Adrenal gland (tissue), 9 donors: ENCODE measurements at regions not wholly inside any gene's neighbourhood (a gene's known extent, or its start where the extent isn't known, plus 50 kb on each side); places are given as distances from the start of the nearest gene placed in this dataset.

Experiments used
- DNase-seq, 7 donors: peaks; one replicate each; pipeline ENCODE4 v3.0.0-alpha.2; 2019 to 2020
- H3K27ac ChIP-seq, 5 donors: fragments of 200-600 bp; sonication (generic) in 4 of 5; 1 replicate in 3 of 5; 2 replicates in 2 of 5; pipeline versions ENCODE4 v1.5.1 to v1.8.0; 2016 to 2020; ENCODE audit warnings: mild to moderate bottlenecking in 1 of 5
- H3K27me3 ChIP-seq: fragments of 200-600 bp; 2 replicates; pipeline ENCODE4 v1.8.0; 2021
- H3K36me3 ChIP-seq, 2 donors: fragments of 200-600 bp; replicated peaks in 1 of 2; 1 replicate in 1 of 2; 2 replicates in 1 of 2; pipeline versions ENCODE4 v1.5.1 to v1.8.0; 2018 to 2022
- H3K4me1 ChIP-seq, 2 donors: fragments of 200-600 bp; replicated peaks in 1 of 2; 1 replicate in 1 of 2; 2 replicates in 1 of 2; pipeline versions ENCODE4 v1.5.1 to v1.8.0; 2018 to 2021
- H3K4me3 ChIP-seq, 4 donors: fragments of 200-600 bp; sonication (generic) in 3 of 4; one replicate each; pipeline ENCODE4 v1.5.1; 2016 to 2018
- H3K9me3 ChIP-seq, 3 donors: fragments of 200-600 bp; sonication (generic) in 1 of 3; replicated peaks in 1 of 3; 1 replicate in 2 of 3; 2 replicates in 1 of 3; pipeline versions ENCODE4 v1.5.1 to v1.8.0; 2016 to 2021
- POLR2A ChIP-seq, 2 donors: fragments of 450-650 bp; IDR thresholded peaks; one replicate each; pipeline ENCODE4 v1.6.1; 2017; ENCODE audit warnings: antibody characterized with exemption in 2 of 2, mild to moderate bottlenecking in 2 of 2, moderate library complexity in 1 of 2
- WGBS, 4 donors: extraction: QIAGEN DNeasy Blood & Tissue Kit in 2 of 4; methylation state at CpG; one replicate each; pipeline versions ENCODE4 v1.1.5 to v1.1.7; 2013 to 2017; 5-methylcytosine and 5-hydroxymethylcytosine counted together
- intact Hi-C, 2 donors: fragments of 100-400 bp; cut with DNase I; formaldehyde crosslinking; loops; one replicate each; pipeline versions ENCODE4 v1.14.1 to v1.15.0; 2022 to 2023
- TF ChIP-seq, protein P1 (sequence below), 6 experiments: fragments of 450-650 bp in 4 of 6; fragments of 200-600 bp in 2 of 6; sonication (generic) in 1 of 6; IDR thresholded peaks; 1 replicate in 5 of 6; 2 replicates in 1 of 6; pipeline versions ENCODE4 v1.5.1 to v1.8.0; 2016 to 2021; ENCODE audit warnings: antibody characterized with exemption in 6 of 6, mild to moderate bottlenecking in 2 of 6, moderate library complexity in 1 of 6
- donor health status: healthy with polysubstance abuse.
- donor health status: Bipolar disorder and iron deficiency.
- donor health status: DM: yes; HTN: yes; CAD: no.
- donor health status: DM: no; HTN: no; CAD: no.
- donor health status: DM: no; HTN: no; CAD: no.

DNA sequence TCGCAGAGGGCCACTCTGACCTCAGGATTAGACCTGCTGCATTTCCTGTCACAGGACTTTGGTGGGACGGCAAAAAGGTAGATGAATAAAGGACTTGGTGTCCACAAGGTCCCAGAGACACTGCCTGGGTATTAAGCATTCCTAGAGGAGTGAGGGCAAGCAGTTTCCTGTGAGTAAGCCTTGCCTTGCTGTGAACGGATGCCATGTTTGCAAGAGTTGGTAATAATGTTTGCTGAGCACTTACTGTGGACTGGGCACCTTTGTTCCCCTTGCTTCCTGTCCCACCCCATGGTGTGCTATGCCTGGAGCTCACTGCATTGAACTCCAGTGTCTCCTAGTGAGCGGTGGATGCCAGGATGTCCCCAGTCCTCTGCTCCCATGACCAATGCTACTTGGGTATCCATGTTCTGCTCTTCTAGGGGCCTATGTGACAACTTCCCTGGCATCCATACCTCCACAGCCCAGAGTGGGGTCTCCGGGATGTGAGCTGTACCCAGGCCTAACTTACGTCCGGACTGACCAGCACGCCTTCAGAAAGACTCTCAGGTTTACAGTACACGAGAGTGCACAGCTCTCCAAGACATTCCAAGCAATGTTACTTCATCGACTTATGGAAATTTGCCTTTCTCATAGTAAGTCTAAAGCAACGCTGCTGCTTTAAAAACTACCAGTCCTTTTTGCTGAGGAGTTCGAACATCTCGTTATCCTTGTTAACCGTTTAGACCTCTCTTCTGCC lies 95.5 kb upstream of the MSX1 start:
- TF ChIP-seq, protein P1, sequence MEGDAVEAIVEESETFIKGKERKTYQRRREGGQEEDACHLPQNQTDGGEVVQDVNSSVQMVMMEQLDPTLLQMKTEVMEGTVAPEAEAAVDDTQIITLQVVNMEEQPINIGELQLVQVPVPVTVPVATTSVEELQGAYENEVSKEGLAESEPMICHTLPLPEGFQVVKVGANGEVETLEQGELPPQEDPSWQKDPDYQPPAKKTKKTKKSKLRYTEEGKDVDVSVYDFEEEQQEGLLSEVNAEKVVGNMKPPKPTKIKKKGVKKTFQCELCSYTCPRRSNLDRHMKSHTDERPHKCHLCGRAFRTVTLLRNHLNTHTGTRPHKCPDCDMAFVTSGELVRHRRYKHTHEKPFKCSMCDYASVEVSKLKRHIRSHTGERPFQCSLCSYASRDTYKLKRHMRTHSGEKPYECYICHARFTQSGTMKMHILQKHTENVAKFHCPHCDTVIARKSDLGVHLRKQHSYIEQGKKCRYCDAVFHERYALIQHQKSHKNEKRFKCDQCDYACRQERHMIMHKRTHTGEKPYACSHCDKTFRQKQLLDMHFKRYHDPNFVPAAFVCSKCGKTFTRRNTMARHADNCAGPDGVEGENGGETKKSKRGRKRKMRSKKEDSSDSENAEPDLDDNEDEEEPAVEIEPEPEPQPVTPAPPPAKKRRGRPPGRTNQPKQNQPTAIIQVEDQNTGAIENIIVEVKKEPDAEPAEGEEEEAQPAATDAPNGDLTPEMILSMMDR (IDR thresholded peaks at IDR 0.05), result no peak
- no peak for TF ChIP-seq POLR2A (IDR thresholded peaks at IDR 0.05)
- intact Hi-C loops, result no loop called here
- DNase-seq, result no peak
- WGBS, 4 donors, result 75 to 83% (median 80%) methylated on average over 11 to 14 of the region's 14 CpGs
- H3K4me1 ChIP-seq, result no peaks in the 10 kb centered on the region
- H3K36me3 ChIP-seq, result no peaks in the 10 kb centered on the region
- no peaks in the 10 kb centered on the region for H3K9me3 ChIP-seq
- no peak overlapping the region for H3K4me3 ChIP-seq
- no peak overlapping the region for H3K27ac ChIP-seq
- H3K27me3 ChIP-seq, result no peaks in the 10 kb centered on the region

DNA sequence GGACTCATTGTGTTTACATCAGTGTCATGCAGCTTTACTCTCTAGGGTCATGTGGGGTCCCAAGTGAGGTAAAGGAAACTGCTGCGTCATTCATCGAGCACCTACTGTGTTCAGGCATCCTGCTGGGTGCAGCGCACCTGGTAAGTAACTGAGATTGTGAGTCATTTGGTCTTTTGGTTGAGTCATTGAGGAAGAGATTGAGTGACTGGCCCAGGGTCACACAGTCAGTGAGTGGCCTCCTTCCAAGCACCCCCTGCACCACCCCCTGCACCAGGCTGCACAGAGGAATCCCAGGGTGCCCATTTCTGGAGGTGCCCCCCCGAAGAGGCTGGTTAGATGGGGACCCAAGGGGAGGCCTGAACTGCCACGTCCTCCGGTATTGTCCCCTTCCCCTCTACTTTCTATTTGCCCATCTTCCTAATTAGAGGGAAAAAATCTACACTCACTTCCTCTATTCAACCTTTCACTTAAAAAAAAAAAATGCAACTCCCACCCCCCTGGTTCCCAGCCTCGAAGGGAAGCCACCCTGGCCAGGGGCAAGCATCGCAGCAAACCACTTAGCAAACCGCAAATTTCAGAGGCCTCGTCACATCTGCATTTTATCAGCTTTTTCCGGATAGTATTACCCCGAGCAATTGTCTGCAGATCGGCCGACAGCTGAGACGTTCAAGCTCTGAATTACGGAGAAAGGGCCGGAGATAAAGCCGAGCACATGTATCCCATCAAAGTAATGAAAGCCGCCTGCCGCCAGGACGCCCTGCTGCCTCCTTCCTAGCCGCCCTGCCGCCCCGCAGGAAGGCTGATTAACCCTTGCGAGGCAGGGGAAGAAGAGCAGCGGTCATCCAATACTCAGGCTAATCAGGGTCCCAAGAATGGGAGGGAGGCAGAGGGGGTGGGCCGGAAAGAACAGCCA lies 96.3 kb upstream of the MSX1 start:
- DNase-seq, result no peak
- no peaks in the 10 kb centered on the region for H3K9me3 ChIP-seq
- no peak overlapping the region for H3K4me3 ChIP-seq
- 37 to 55% (median 49%) methylated on average over 24 to 27 of the region's 27 CpGs for WGBS, 4 donors
- no peaks in the 10 kb centered on the region for H3K4me1 ChIP-seq
- TF ChIP-seq, protein P1 (IDR thresholded peaks at IDR 0.05), result no peak
- TF ChIP-seq POLR2A (IDR thresholded peaks at IDR 0.05), result no peak
- intact Hi-C loops, result no loop called here
- H3K27me3 ChIP-seq, result no peaks in the 10 kb centered on the region
- no peaks in the 10 kb centered on the region for H3K36me3 ChIP-seq
- no peak overlapping the region for H3K27ac ChIP-seq

DNA sequence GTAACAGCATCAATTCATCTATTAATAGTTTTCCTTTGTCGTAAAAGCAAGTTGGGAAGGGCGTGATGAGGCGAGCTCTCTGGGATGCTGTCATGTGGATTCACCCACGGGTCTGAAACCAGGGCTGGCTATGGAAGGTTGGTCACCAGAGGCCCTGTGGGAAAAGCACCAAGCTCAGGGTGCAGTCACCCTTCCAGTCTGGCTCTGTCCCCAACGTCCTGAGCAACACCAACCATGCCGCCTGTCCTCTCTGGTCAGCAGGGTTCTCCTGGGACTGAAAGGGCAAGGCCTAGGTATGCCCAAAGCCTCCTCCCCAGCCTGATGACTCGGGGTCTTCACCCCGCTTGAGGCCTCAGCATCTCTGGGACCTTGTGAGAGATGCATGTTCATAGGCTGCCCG lies 97.2 kb upstream of the MSX1 start:
- no peaks in the 10 kb centered on the region for H3K27me3 ChIP-seq
- intact Hi-C loops, result no loop called here
- no peak overlapping the region for H3K4me3 ChIP-seq
- WGBS, 4 donors, result 85 to 94% (median 91%) methylated on average over 5 to 9 of the region's 9 CpGs
- H3K4me1 ChIP-seq, result no peaks in the 10 kb centered on the region
- H3K9me3 ChIP-seq, result no peaks in the 10 kb centered on the region
- TF ChIP-seq, protein P1 (IDR thresholded peaks at IDR 0.05), result no peak
- TF ChIP-seq POLR2A (IDR thresholded peaks at IDR 0.05), result no peak
- H3K27ac ChIP-seq, result no peak overlapping the region
- H3K36me3 ChIP-seq, result no peaks in the 10 kb centered on the region
- DNase-seq, result no peak

DNA sequence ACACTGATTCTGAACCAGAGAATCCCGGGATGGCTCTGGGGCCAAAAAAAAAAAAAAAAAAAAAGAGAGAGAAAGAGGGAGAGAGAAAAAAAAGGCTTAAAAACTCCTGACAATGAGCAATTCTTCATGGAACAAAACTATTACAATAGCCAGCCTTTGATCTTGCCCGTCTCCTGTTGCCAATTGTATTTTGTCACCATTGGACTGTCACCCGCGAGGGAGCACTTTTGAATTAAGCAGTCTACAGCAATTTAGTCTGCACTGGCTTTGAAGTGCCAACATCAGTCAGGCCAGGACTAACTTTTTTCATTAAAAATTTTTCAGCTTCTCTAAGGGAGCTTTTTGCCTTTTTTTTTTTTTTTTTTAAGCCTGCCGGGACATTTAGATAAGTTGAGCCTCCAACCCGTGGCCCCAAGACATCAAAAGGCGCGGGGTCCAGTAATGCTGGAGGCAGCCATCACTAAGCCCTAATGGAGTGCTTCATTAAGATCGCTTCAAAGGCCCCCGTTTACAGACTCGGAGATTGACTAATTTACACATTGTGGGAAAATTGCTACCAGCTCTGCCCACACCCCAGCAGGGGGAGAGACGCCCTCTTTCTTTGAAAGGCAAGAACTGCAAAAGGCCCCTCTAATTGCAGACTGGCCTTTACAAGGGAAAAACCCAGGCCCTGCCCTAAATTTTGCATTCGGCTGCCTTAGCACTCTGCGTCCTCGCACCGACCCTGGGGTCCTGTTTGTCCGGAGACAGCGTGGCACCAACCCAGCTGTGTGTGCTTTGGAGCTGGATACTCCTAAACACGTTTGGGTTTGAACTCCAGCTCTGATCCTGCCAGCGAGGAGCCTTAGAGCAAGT lies 98.1 kb upstream of the MSX1 start:
- TF ChIP-seq, protein P1 (IDR thresholded peaks at IDR 0.05), result no peak
- no peak for TF ChIP-seq POLR2A (IDR thresholded peaks at IDR 0.05)
- no peak for DNase-seq
- H3K4me3 ChIP-seq, result no peak overlapping the region
- no peak overlapping the region for H3K27ac ChIP-seq
- no peaks in the 10 kb centered on the region for H3K4me1 ChIP-seq
- intact Hi-C loops, result no loop called here
- WGBS, 4 donors, result 67 to 78% (median 72%) methylated on average over 15 to 20 of the region's 20 CpGs
- no peaks in the 10 kb centered on the region for H3K27me3 ChIP-seq
- H3K9me3 ChIP-seq, result no peaks in the 10 kb centered on the region
- H3K36me3 ChIP-seq, result no peaks in the 10 kb centered on the region
